GM12891 (cell line): ENCODE measurements at regions not wholly inside any gene's neighbourhood (a gene's known extent, or its start where the extent isn't known, plus 50 kb on each side); places are given as distances from the start of the nearest gene placed in this dataset.

ENCODE experiments used
- POLR2A ChIP-seq: IDR thresholded peaks from 2 replicates; pipeline ENCODE4 v1.6.1; 2011; ENCODE audit warnings: low read depth, low read length, control low read depth
- POLR2AphosphoS5 ChIP-seq: IDR thresholded peaks from 2 replicates; pipeline ENCODE4 v1.6.1; 2011; ENCODE audit warnings: low read depth, low read length, control low read depth
- POU2F2 ChIP-seq: IDR thresholded peaks from 2 replicates; pipeline ENCODE4 v1.6.1; 2011; ENCODE audit warnings: low read depth, mild to moderate bottlenecking, control low read depth, low read length, moderate library complexity
- TAF1 ChIP-seq: IDR thresholded peaks from 2 replicates; pipeline ENCODE4 v1.6.1; 2011; ENCODE audit warnings: low read depth, low read length, control low read depth

GRCh38 chr21:28769683-28770082 is 223.0 kb downstream of the LTN1 start:
- TF ChIP-seq POLR2A (no peak), POU2F2 (no peak), POLR2AphosphoS5 (no peak), TAF1 (no peak)
